Smooth muscle cell (in vitro differentiated cells): ENCODE measurements at regions not wholly inside any gene's neighbourhood (a gene's known extent, or its start where the extent isn't known, plus 50 kb on each side); places are given as distances from the start of the nearest gene placed in this dataset.

ENCODE experiments used
- DNase-seq: peaks from one replicate; lab custom pipeline; 2025; ENCODE audit not compliant: unreplicated experiment; lab: John Stamatoyannopoulos, UW
- H2AFZ ChIP-seq: fragments of 200-600 bp; sonication (generic); 2 replicates; pipeline ENCODE4 v1.6.0; 2016; ENCODE audit warnings: antibody characterized with exemption, low read depth, mild to moderate bottlenecking
- H3F3A ChIP-seq: fragments of 200-600 bp; sonication (generic); 2 replicates; pipeline ENCODE4 v1.6.0; 2017; ENCODE audit warnings: antibody characterized with exemption, low read depth
- H3K27ac ChIP-seq: fragments of 200-600 bp; sonication (generic); 2 replicates; pipeline ENCODE4 v1.5.1; 2016; ENCODE audit warnings: low read depth, mild to moderate bottlenecking
- H3K27me3 ChIP-seq: fragments of 200-600 bp; sonication (generic); 2 replicates; pipeline ENCODE4 v1.6.1; 2016; ENCODE audit warnings: low read depth, mild to moderate bottlenecking
- H3K36me3 ChIP-seq: fragments of 200-600 bp; sonication (generic); 2 replicates; pipeline ENCODE4 v1.5.1; 2016; ENCODE audit warnings: low read depth
- H3K4me1 ChIP-seq: fragments of 200-600 bp; sonication (generic); 2 replicates; pipeline ENCODE4 v1.5.1; 2016; ENCODE audit warnings: low read depth
- H3K4me2 ChIP-seq: fragments of 200-600 bp; sonication (generic); 2 replicates; pipeline ENCODE4 v1.6.0; 2016; ENCODE audit warnings: mild to moderate bottlenecking
- H3K4me3 ChIP-seq: fragments of 200-600 bp; sonication (generic); 2 replicates; pipeline ENCODE4 v1.5.1; 2016; ENCODE audit warnings: mild to moderate bottlenecking
- H3K79me2 ChIP-seq: fragments of 200-600 bp; sonication (generic); 2 replicates; pipeline ENCODE4 v1.6.0; 2016; ENCODE audit warnings: low read depth, mild to moderate bottlenecking
- H3K9ac ChIP-seq: fragments of 200-600 bp; sonication (generic); 2 replicates; pipeline ENCODE4 v1.6.0; 2016; ENCODE audit warnings: low read depth
- H3K9me3 ChIP-seq: fragments of 200-600 bp; sonication (generic); replicated peaks from 2 replicates; pipeline ENCODE4 v1.5.1; 2016; ENCODE audit warnings: low read depth
- H4K20me1 ChIP-seq: fragments of 200-600 bp; sonication (generic); 2 replicates; pipeline ENCODE4 v1.6.0; 2016; ENCODE audit warnings: low read depth
- whole genome bisulfite sequencing: methylation state at CpG from one replicate; pipeline ENCODE4 v1.1.7; 2016; ENCODE audit warnings: low lambda C conversion rate; 5-methylcytosine and 5-hydroxymethylcytosine counted together
- TF ChIP-seq, protein P1 (sequence below): fragments of 200-600 bp; sonication (generic); IDR thresholded peaks from 2 replicates; pipeline ENCODE4 v1.5.1; 2017; ENCODE audit warnings: borderline replicate concordance, mild to moderate bottlenecking, antibody characterized with exemption; ENCODE audit not compliant: insufficient read depth, poor library complexity, severe bottlenecking

DNA sequence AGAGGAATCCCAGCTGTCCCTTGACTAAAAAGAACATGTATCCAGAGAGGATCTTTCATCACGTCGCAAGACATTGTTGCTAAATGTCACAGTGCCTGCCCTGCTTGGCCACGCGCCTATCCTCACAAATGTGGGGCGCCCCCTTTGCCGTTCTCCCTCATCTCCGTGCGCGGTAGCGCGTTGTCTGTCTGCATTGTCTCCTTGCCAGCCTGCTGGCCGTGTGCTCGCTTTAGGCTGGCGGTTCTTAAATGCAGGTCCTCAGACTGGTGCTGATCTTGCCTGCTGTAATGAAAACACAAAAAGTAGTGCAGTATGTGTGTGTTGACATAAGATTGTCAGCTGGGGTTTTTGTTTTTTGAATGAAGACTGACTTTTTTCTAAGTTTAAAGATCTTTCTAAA, 198.2 kb upstream of the RGS6 start:
- no peak overlapping the region for H3K4me2 ChIP-seq
- peaks cover 6% of the 10 kb centered on the region for H4K20me1 ChIP-seq
- H3K9ac ChIP-seq = no peak overlapping the region
- H3K4me1 ChIP-seq = no peaks in the 10 kb centered on the region
- no peaks in the 10 kb centered on the region for H3K9me3 ChIP-seq
- peaks cover 10% of the 10 kb centered on the region for H3F3A ChIP-seq
- WGBS = 97% methylated on average over 14 of the region's 14 CpGs
- no peaks in the 10 kb centered on the region for H3K79me2 ChIP-seq
- H3K27me3 ChIP-seq = no peaks in the 10 kb centered on the region
- no peak overlapping the region for H3K27ac ChIP-seq
- peaks cover 8% of the 10 kb centered on the region for H3K36me3 ChIP-seq
- TF ChIP-seq, protein P1, sequence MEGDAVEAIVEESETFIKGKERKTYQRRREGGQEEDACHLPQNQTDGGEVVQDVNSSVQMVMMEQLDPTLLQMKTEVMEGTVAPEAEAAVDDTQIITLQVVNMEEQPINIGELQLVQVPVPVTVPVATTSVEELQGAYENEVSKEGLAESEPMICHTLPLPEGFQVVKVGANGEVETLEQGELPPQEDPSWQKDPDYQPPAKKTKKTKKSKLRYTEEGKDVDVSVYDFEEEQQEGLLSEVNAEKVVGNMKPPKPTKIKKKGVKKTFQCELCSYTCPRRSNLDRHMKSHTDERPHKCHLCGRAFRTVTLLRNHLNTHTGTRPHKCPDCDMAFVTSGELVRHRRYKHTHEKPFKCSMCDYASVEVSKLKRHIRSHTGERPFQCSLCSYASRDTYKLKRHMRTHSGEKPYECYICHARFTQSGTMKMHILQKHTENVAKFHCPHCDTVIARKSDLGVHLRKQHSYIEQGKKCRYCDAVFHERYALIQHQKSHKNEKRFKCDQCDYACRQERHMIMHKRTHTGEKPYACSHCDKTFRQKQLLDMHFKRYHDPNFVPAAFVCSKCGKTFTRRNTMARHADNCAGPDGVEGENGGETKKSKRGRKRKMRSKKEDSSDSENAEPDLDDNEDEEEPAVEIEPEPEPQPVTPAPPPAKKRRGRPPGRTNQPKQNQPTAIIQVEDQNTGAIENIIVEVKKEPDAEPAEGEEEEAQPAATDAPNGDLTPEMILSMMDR = no peak
- no peak for DNase-seq
- H3K4me3 ChIP-seq = no peak overlapping the region
- no peak overlapping the region for H2AFZ ChIP-seq

DNA sequence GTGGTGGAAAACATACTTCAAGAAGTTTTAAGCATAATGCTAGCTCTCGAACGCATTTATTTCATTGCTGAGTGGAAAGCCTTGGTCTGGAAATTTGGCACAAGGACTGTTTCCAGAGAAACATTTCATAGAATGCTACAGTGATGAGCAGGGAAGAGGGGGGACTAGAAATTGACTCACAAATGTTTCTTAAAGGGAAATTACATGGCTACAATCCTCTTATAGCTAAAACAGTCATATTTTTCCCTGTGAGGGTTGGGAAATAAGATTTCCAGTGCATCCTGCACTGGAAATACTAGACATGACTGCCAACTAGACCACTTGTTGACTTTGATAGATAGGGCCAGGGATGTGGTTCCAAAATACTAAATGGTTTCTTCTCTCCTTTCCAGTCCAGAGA, 197.3 kb upstream of the RGS6 start:
- DNase-seq = no peak
- TF ChIP-seq, protein P1 = no peak
- Histone ChIP-seq H3K9me3 (no peaks in the 10 kb centered on the region), H3K79me2 (no peaks in the 10 kb centered on the region), H3K4me3 (no peak overlapping the region), H3K4me2 (no peak overlapping the region), H3K4me1 (no peaks in the 10 kb centered on the region), H3K36me3 (peaks cover 8% of the 10 kb centered on the region), H2AFZ (no peak overlapping the region), H3K27me3 (no peaks in the 10 kb centered on the region), H3F3A (peaks cover 11% of the 10 kb centered on the region), H3K27ac (no peak overlapping the region), H3K9ac (no peak overlapping the region), H4K20me1 (peaks cover 6% of the 10 kb centered on the region)
- WGBS = 94% methylated on average over 2 of the region's 2 CpGs

DNA sequence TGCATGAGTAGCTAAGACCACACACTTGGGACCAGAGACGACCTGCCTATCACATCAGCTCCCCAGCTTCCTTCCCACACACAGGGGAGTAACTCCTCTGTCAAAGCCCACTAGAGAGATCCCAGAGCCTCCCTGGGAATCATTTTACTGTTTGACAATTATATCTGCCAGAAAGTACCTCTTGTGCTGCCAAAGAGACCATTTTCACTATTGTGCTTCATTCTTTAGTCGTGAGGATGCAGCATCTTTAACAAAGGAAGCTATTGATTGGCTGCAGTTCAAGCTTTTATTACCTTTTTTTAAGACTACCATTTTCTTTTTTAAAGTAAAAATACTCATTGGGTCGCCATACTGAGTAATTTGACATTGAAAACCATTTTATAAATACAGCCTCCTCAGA, 194.5 kb upstream of the RGS6 start:
- no peak for DNase-seq
- TF ChIP-seq, protein P1 = no peak
- no peak overlapping the region for H2AFZ ChIP-seq
- WGBS = 95% methylated on average over 3 of the region's 3 CpGs
- no peak overlapping the region for H3K27ac ChIP-seq
- no peak overlapping the region for H3K4me3 ChIP-seq
- no peak overlapping the region for H3K9ac ChIP-seq
- no peaks in the 10 kb centered on the region for H3K9me3 ChIP-seq
- no peaks in the 10 kb centered on the region for H3K4me1 ChIP-seq
- H4K20me1 ChIP-seq = peaks cover 6% of the 10 kb centered on the region
- no peaks in the 10 kb centered on the region for H3K27me3 ChIP-seq
- H3K4me2 ChIP-seq = no peak overlapping the region
- H3F3A ChIP-seq = peaks cover 20% of the 10 kb centered on the region
- no peaks in the 10 kb centered on the region for H3K79me2 ChIP-seq
- peaks cover 8% of the 10 kb centered on the region for H3K36me3 ChIP-seq

DNA sequence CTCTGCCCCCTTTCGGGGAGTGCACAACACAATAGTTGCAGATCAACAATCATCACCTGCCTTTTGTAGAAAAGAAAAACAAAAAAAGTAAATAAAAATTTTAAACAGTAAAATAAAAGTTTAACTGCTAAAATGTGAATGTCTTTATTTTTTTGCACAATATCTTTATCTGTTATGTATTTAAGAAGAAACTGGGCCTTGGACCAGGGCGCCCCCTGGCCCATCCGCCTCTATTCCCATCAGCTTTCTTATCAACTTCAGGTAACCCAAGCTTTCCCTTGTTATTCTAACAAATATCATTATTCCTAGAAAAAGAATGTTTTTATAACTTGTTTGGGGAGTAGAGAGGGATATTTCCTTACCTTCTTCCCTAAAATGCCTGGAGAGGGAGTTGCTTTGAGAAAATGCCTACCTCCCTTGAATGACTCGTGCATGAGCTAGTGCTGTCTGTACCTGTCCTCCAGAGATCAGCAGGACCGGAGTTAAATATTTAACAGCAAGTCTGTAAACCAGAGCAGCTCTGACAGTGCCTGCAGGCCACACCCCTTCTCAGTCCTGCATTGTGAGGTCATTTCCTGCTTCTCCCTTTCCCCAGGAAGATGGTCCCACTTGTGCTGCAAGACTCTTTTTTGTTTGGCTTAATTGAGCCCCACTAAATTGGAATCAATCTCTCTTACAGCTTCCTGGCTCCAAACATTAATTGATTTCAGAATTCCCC, 192.8 kb upstream of the RGS6 start:
- Histone ChIP-seq H3K79me2 (no peaks in the 10 kb centered on the region), H4K20me1 (no peaks in the 10 kb centered on the region), H3F3A (peaks cover 15% of the 10 kb centered on the region), H3K4me1 (no peaks in the 10 kb centered on the region), H3K36me3 (peaks cover 8% of the 10 kb centered on the region), H3K9me3 (no peaks in the 10 kb centered on the region), H3K4me2 (no peak overlapping the region), H3K4me3 (no peak overlapping the region), H2AFZ (no peak overlapping the region), H3K27ac (peak overlapping the region; percentile 64), H3K27me3 (no peaks in the 10 kb centered on the region), H3K9ac (peak overlapping the region; percentile 8)
- WGBS = 83% methylated on average over 5 of the region's 5 CpGs
- TF ChIP-seq, protein P1 = no peak
- no peak for DNase-seq
